ENCODE measurements at regions not wholly inside any gene's neighbourhood (a gene's known extent, or its start where the extent isn't known, plus 50 kb on each side); places are given as distances from the start of the nearest gene placed in this dataset.

DNA sequence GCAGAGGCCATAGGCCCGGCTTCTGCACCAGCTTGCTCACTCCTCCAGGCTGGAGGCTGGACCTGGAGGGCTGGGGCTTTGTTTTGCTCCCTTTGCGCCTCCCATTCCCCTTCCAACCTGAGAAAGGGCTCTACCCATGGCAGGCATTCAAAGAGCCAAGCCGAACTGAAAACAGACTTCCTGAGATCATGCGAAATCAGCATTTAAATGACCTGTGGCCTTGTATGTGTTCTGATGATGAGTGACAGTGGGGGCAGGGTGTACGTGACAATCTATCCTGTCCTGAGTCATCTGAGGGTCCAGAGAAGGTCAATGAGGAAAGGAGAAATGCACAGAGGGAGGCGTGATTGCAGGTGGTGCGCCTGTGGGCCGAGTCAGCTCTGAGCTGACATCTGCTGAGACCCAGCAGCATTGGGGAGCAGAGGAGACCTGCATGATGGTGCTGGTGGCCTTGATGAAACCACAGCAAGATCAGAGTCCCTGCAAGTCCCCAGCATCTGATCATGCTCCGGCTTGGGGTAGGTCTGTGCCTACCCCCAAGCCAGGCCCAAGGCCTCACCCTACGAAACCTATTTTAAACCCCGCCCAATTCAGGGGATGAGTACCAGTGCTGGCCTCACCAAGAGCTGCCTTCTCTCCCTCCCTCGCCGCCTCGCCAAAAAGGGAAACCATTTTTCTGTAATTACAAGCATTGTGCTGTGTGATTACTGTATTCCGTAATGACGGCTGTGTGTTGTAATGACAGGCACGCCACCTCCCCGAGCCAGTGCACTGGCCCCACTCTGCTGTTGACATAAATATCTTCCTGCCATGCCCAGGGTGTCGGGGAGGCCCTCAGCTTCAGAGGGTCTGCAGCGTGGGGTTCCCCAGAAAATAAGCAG is 95.2 kb upstream of the ANO1 start:
- H3K36me3 ChIP-seq (ENCODE audit: control insufficient read depth, insufficient read depth, low read length): no peaks in the 10 kb centered on the region
- ChIA-PET CTCF (interaction anchor here (1.1 kb wide), 1 partner anchor 10 kb away, joined by 4 read pairs; no protein-coding TSS in a partner anchor), POLR2A (no interaction called here)
- TF ChIP-seq, protein P1, sequence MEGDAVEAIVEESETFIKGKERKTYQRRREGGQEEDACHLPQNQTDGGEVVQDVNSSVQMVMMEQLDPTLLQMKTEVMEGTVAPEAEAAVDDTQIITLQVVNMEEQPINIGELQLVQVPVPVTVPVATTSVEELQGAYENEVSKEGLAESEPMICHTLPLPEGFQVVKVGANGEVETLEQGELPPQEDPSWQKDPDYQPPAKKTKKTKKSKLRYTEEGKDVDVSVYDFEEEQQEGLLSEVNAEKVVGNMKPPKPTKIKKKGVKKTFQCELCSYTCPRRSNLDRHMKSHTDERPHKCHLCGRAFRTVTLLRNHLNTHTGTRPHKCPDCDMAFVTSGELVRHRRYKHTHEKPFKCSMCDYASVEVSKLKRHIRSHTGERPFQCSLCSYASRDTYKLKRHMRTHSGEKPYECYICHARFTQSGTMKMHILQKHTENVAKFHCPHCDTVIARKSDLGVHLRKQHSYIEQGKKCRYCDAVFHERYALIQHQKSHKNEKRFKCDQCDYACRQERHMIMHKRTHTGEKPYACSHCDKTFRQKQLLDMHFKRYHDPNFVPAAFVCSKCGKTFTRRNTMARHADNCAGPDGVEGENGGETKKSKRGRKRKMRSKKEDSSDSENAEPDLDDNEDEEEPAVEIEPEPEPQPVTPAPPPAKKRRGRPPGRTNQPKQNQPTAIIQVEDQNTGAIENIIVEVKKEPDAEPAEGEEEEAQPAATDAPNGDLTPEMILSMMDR (IDR thresholded peaks at IDR 0.05; ENCODE audit: insufficient read depth, low read depth, low read length): no peak
- no peak overlapping the region for H3K4me3 ChIP-seq (ENCODE audit: low read depth, low read length)
- peaks cover 17% of the 10 kb centered on the region for H3K27me3 ChIP-seq (ENCODE audit: control insufficient read depth, insufficient read depth, low read length)
- no peak for DNase-seq (ENCODE audit: low read depth)

DNA sequence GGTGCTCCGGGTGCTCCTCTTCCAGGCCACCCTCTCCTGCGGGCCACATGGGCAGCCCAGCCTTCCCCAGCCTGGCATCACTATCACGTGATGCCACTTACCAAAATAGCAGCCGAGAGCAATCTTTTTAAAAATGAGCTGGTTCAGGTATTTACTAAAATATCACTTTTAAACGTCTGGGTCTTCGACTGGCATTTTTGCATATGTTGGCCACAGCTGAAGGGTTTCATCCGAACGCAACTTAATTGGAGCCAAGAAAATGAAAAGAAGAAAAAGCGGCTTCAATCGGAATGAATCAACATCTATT is 94.6 kb upstream of the ANO1 start:
- Histone ChIP-seq H3K36me3 (ENCODE audit: control insufficient read depth, insufficient read depth, low read length) (no peaks in the 10 kb centered on the region), H3K4me3 (ENCODE audit: low read depth, low read length) (no peak overlapping the region), H3K27me3 (ENCODE audit: control insufficient read depth, insufficient read depth, low read length) (peaks cover 21% of the 10 kb centered on the region)
- POLR2A ChIA-PET: no interaction called here
- CTCF ChIA-PET: no interaction called here
- TF ChIP-seq, protein P1 (IDR thresholded peaks at IDR 0.05; ENCODE audit: insufficient read depth, low read depth, low read length): no peak
- DNase-seq (ENCODE audit: low read depth): no peak

DNA sequence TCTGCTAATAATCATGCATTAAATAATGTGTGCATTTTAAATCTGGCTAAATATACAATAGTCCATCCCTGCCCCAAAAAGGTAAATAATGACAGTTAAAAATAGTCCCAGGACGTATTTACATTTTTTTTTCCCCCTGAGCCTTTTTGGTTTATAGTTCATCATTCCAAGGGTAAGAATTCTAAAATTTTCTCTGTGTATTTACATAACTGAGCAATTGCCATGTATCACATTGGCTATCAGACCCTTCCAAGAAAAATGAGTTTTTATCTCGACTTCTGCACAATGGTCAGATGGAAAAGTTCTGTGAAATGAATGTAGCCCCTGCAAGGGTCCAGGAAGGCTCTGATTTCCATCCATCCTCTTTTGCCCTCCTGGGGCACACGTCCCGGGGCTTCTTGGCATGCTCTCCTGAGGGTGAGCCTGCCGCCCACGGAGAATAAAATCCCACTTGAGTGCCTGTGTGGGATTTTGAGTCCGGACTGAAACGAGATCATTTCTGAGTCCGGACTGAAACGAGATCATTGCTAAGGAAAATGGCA is 94.1 kb upstream of the ANO1 start:
- no peak overlapping the region for H3K4me3 ChIP-seq (ENCODE audit: low read depth, low read length)
- H3K36me3 ChIP-seq (ENCODE audit: control insufficient read depth, insufficient read depth, low read length): no peaks in the 10 kb centered on the region
- ChIA-PET POLR2A (no interaction called here), CTCF (no interaction called here)
- DNase-seq (ENCODE audit: low read depth): no peak
- TF ChIP-seq, protein P1 (IDR thresholded peaks at IDR 0.05; ENCODE audit: insufficient read depth, low read depth, low read length): no peak
- peaks cover 21% of the 10 kb centered on the region for H3K27me3 ChIP-seq (ENCODE audit: control insufficient read depth, insufficient read depth, low read length)

DNA sequence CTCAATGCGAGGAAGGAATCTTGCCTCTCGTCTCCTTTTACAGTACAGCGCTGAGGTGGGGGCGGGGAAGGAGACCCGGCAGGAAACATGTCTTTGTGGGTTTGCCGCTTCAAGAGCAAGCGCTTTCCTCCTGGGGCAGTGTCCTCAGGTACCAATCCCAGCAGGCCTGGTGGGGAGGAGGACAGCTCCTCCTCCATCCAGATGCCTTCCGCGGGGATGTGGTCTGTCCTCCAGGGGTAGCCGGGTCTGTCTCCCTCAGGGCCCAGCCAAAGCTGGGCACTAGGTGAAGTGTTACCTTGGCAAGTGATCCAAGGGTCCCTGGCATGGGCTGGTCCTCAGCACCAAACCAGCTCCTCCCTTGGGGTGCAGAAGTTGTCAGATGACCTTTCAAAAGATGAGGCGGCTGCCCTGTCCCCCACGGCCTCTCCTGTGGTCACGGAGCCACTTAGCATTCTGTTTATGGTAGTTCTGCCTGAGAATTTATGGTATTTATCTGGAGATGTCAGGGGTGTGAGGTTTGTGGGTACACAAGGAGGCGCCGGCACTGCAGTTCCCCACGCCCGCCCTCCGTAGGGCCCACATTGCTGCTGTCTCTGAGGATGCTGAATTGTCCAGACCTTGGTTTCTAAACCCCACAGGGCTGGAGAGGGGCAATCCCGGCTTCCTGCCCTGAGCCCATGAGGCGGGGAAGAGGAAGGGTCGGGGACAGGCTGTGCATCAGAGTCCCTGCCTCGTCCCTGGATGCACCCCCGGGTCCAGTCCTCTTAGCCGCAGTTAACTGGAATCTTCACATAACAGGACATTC is 93.5 kb upstream of the ANO1 start:
- CTCF ChIA-PET: no interaction called here
- POLR2A ChIA-PET: no interaction called here
- DNase-seq (ENCODE audit: low read depth): no peak
- TF ChIP-seq, protein P1 (IDR thresholded peaks at IDR 0.05; ENCODE audit: insufficient read depth, low read depth, low read length): no peak
- Histone ChIP-seq H3K4me3 (ENCODE audit: low read depth, low read length) (no peak overlapping the region), H3K36me3 (ENCODE audit: control insufficient read depth, insufficient read depth, low read length) (no peaks in the 10 kb centered on the region), H3K27me3 (ENCODE audit: control insufficient read depth, insufficient read depth, low read length) (peaks cover 21% of the 10 kb centered on the region)

DNA sequence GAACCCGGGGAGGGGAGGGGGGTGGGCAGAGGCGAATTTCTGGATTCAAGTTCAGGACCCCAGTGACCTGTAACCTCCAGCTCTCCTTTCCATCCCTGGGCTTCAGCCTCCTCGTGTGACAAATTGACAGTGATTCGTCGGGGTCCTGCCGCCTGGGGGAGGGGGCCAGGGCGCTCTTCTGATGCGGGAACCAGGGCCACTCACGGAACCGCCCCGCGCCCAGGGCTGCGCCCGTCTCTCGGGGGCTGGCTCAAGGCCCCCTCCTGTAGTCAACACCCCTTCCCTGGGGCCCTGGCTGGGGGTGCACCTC is 92.8 kb upstream of the ANO1 start:
- CTCF ChIA-PET: no interaction called here
- Histone ChIP-seq H3K4me3 (ENCODE audit: low read depth, low read length) (no peak overlapping the region), H3K27me3 (ENCODE audit: control insufficient read depth, insufficient read depth, low read length) (peaks cover 21% of the 10 kb centered on the region), H3K36me3 (ENCODE audit: control insufficient read depth, insufficient read depth, low read length) (no peaks in the 10 kb centered on the region)
- DNase-seq (ENCODE audit: low read depth): no peak
- POLR2A ChIA-PET: no interaction called here
- TF ChIP-seq, protein P1 (IDR thresholded peaks at IDR 0.05; ENCODE audit: insufficient read depth, low read depth, low read length): no peak

All from BJ (cell line).